BJ (cell line): ENCODE measurements at regions not wholly inside any gene's neighbourhood (a gene's known extent, or its start where the extent isn't known, plus 50 kb on each side); places are given as distances from the start of the nearest gene placed in this dataset.

ENCODE experiments used
- CTCF ChIA-PET: fragments of 350-600 bp; formaldehyde crosslinking; extraction: SDS; loops from one replicate; lab custom pipeline; 2021; ENCODE audit warnings: antibody characterized with exemption, inconsistent platforms; lab: Yijun Ruan, JAX
- POLR2A ChIA-PET: fragments of 300-600 bp; sonication (Branson Sonifier 250); formaldehyde crosslinking; extraction: SDS; loops from one replicate; lab custom pipeline; 2021; ENCODE audit warnings: antibody characterized with exemption; lab: Charles Lee
- DNase-seq: peaks from one replicate; pipeline ENCODE4 v3.0.0-alpha.2; 2011; ENCODE audit warnings: low read depth
- H3K27me3 ChIP-seq: 2 replicates; pipeline ENCODE4 v1.6.0; 2011; ENCODE audit warnings: low read length; ENCODE audit not compliant: control insufficient read depth, insufficient read depth
- H3K36me3 ChIP-seq: 2 replicates; pipeline ENCODE4 v1.5.1; 2011; ENCODE audit warnings: low read length; ENCODE audit not compliant: control insufficient read depth, insufficient read depth
- H3K4me3 ChIP-seq: 2 replicates; pipeline ENCODE4 v1.5.1; 2011; ENCODE audit warnings: low read depth, mild to moderate bottlenecking, control low read depth, low read length
- CTCF ChIP-seq: IDR thresholded peaks from 2 replicates; pipeline ENCODE4 v1.5.1; 2011; ENCODE audit warnings: low read depth, mild to moderate bottlenecking, control low read depth, inconsistent platforms, low read length, moderate library complexity; ENCODE audit not compliant: insufficient read depth

GRCh38 chr11:123313262-123313661, 116.8 kb upstream of the GRAMD1B start:
- no peak for DNase-seq
- TF ChIP-seq CTCF: no peak
- Histone ChIP-seq H3K4me3 (no peak overlapping the region), H3K36me3 (no peaks in the 10 kb centered on the region), H3K27me3 (peaks cover 14% of the 10 kb centered on the region)
- POLR2A ChIA-PET: no interaction called here
- CTCF ChIA-PET: no interaction called here

- CTCF ChIA-PET: interaction anchor here (0.8 to 2.8 kb wide), 7 partner anchors 9 to 197 kb away, joined by 3 to 12 read pairs (median 4); no protein-coding TSS in a partner anchor
- Histone ChIP-seq H3K27me3 (peaks cover 5% of the 10 kb centered on the region; the same call in 1 of the 2 replicates), H3K36me3 (no peaks in the 10 kb centered on the region), H3K4me3 (no peak overlapping the region)
- POLR2A ChIA-PET: no interaction called here
- DNase-seq: peak; percentile 76
- no peak for TF ChIP-seq CTCF
These were observed 113.0 kb upstream of the CLMP start for GRCh38 chr11:123308077-123308476.

- POLR2A ChIA-PET: no interaction called here
- CTCF ChIA-PET: interaction anchor here (0.9 to 2.8 kb wide), 3 partner anchors 100 to 171 kb away, joined by 3 to 12 read pairs (median 12); no protein-coding TSS in a partner anchor
- no peak for DNase-seq
- Histone ChIP-seq H3K27me3 (peaks cover 4% of the 10 kb centered on the region; the same call in 1 of the 2 replicates), H3K36me3 (no peaks in the 10 kb centered on the region), H3K4me3 (no peak overlapping the region)
- no peak for TF ChIP-seq CTCF
These were observed 112.2 kb upstream of the CLMP start for GRCh38 chr11:123307276-123307675.

- Histone ChIP-seq H3K36me3 (no peaks in the 10 kb centered on the region), H3K27me3 (peaks cover 4% of the 10 kb centered on the region; the same call in 1 of the 2 replicates), H3K4me3 (no peak overlapping the region)
- TF ChIP-seq CTCF: no peak
- CTCF ChIA-PET: interaction anchor here (0.9 to 2.8 kb wide), 4 partner anchors 100 to 172 kb away, joined by 3 to 12 read pairs (median 8); no protein-coding TSS in a partner anchor
- POLR2A ChIA-PET: no interaction called here
- no peak for DNase-seq
These were observed 111.5 kb upstream of the CLMP start for GRCh38 chr11:123306531-123306930.

GRCh38 chr11:123305601-123306375, 110.7 kb upstream of the CLMP start:
- Histone ChIP-seq H3K27me3 (peaks cover 4% of the 10 kb centered on the region; the same call in 1 of the 2 replicates), H3K4me3 (no peak overlapping the region), H3K36me3 (no peaks in the 10 kb centered on the region)
- no peak for DNase-seq
- TF ChIP-seq CTCF: no peak
- POLR2A ChIA-PET: no interaction called here
- CTCF ChIA-PET: interaction anchor here (1.4 kb wide), 1 partner anchor 102 kb away, joined by 4 read pairs; no protein-coding TSS in a partner anchor
